Stimulated activated effector memory CD8-positive, alpha-beta T cell treated with anti-CD3 and anti-CD28 coated beads, Interleukin-12 subunit alpha, Interleukin-12 subunit beta, amount 100 ng/mL, for 72 hours (primary cell): ENCODE measurements at regions not wholly inside any gene's neighbourhood (a gene's known extent, or its start where the extent isn't known, plus 50 kb on each side); places are given as distances from the start of the nearest gene placed in this dataset.

Source experiments
- ATAC-seq: fragments of 150-1000 bp; cut with Tn5 transposase; 2 replicates; pipeline ENCODE4 v1.10.0; 2021
- DNase-seq, 2 donors: peaks; one replicate each; pipeline ENCODE4 v3.0.0; 2021 to 2022; ENCODE audit warnings: low spot score in 2 of 2
- H3K27ac Mint-ChIP-seq: one replicate; pipeline ENCODE4 v1.8.0; 2022; ENCODE audit warnings: mild to moderate bottlenecking, mixed read lengths
- H3K36me3 Mint-ChIP-seq: one replicate; pipeline ENCODE4 v1.8.0; 2022; ENCODE audit warnings: mild to moderate bottlenecking, mixed read lengths
- H3K4me1 Mint-ChIP-seq: one replicate; pipeline ENCODE4 v1.8.0; 2022; ENCODE audit warnings: mixed read lengths
- H3K4me3 Mint-ChIP-seq: one replicate; pipeline ENCODE4 v1.8.0; 2022; ENCODE audit warnings: mild to moderate bottlenecking, mixed read lengths
- H3K9me3 Mint-ChIP-seq: one replicate; pipeline ENCODE4 v1.8.0; 2022; ENCODE audit warnings: mixed read lengths

GRCh38 chr2:42927334-42928160, 135.2 kb upstream of the HAAO start:
- no peak for ATAC-seq
- H3K36me3 Mint-ChIP-seq, result no peaks in the 10 kb centered on the region
- DNase-seq, result no peak
- H3K27ac Mint-ChIP-seq, result no peak overlapping the region
- no peaks in the 10 kb centered on the region for H3K9me3 Mint-ChIP-seq
- no peak overlapping the region for H3K4me3 Mint-ChIP-seq
- H3K4me1 Mint-ChIP-seq, result no peaks in the 10 kb centered on the region

- Mint-ChIP-seq H3K4me3 (no peak overlapping the region), H3K9me3 (no peaks in the 10 kb centered on the region), H3K27ac (no peak overlapping the region), H3K4me1 (no peaks in the 10 kb centered on the region), H3K36me3 (no peaks in the 10 kb centered on the region)
- no peak for ATAC-seq
- no peak for DNase-seq
Measured at GRCh38 chr2:42926434-42927333, 134.3 kb upstream of the HAAO start.

- no peak overlapping the region for H3K4me3 Mint-ChIP-seq
- no peak for DNase-seq
Measured at GRCh38 chr2:42925742-42926433, 133.5 kb upstream of the HAAO start.

GRCh38 chr2:42924418-42924886, 132.1 kb upstream of the HAAO start:
- H3K27ac Mint-ChIP-seq, result no peak overlapping the region
- H3K4me3 Mint-ChIP-seq, result no peak overlapping the region
- ATAC-seq (no peak), DNase-seq (no peak)
- H3K36me3 Mint-ChIP-seq, result no peaks in the 10 kb centered on the region
- H3K9me3 Mint-ChIP-seq, result no peaks in the 10 kb centered on the region
- H3K4me1 Mint-ChIP-seq, result no peaks in the 10 kb centered on the region

More at GRCh38 chr2:42925742-42926433, 133.5 kb upstream of the HAAO start:
- Mint-ChIP-seq H3K4me1 (no peaks in the 10 kb centered on the region), H3K36me3 (no peaks in the 10 kb centered on the region), H3K9me3 (no peaks in the 10 kb centered on the region), H3K27ac (no peak overlapping the region)
- ATAC-seq, result no peak

GRCh38 chr2:42923580-42924417, 131.4 kb upstream of the HAAO start:
- Mint-ChIP-seq H3K4me3 (no peak overlapping the region), H3K36me3 (no peaks in the 10 kb centered on the region), H3K4me1 (no peaks in the 10 kb centered on the region), H3K9me3 (no peaks in the 10 kb centered on the region), H3K27ac (no peak overlapping the region)
- no peak for DNase-seq
- ATAC-seq, result no peak

- H3K27ac Mint-ChIP-seq, result no peak overlapping the region
- H3K9me3 Mint-ChIP-seq, result no peaks in the 10 kb centered on the region
- H3K4me3 Mint-ChIP-seq, result no peak overlapping the region
- no peaks in the 10 kb centered on the region for H3K36me3 Mint-ChIP-seq
- ATAC-seq (no peak), DNase-seq (no peak)
- H3K4me1 Mint-ChIP-seq, result no peaks in the 10 kb centered on the region
Measured at GRCh38 chr2:42922790-42923579, 130.6 kb upstream of the HAAO start.

GRCh38 chr2:42922293-42922692, 129.9 kb upstream of the HAAO start:
- no peaks in the 10 kb centered on the region for H3K9me3 Mint-ChIP-seq
- DNase-seq, result no peak
- H3K36me3 Mint-ChIP-seq, result no peaks in the 10 kb centered on the region
- ATAC-seq, result no peak
- H3K4me1 Mint-ChIP-seq, result peaks cover 4% of the 10 kb centered on the region
- no peak overlapping the region for H3K27ac Mint-ChIP-seq
- H3K4me3 Mint-ChIP-seq, result no peak overlapping the region

- Mint-ChIP-seq H3K36me3 (no peaks in the 10 kb centered on the region), H3K9me3 (no peaks in the 10 kb centered on the region), H3K27ac (no peak overlapping the region), H3K4me1 (peaks cover 7% of the 10 kb centered on the region), H3K4me3 (no peak overlapping the region)
- ATAC-seq, result no peak
- DNase-seq, result no peak
Measured at GRCh38 chr2:42921721-42922120, 129.3 kb upstream of the HAAO start.

GRCh38 chr2:42921147-42921520, 128.8 kb upstream of the HAAO start:
- Mint-ChIP-seq H3K4me1 (peaks cover 7% of the 10 kb centered on the region), H3K4me3 (no peak overlapping the region), H3K27ac (no peak overlapping the region), H3K9me3 (no peaks in the 10 kb centered on the region), H3K36me3 (no peaks in the 10 kb centered on the region)
- DNase-seq (no peak), ATAC-seq (no peak)

- H3K36me3 Mint-ChIP-seq, result no peaks in the 10 kb centered on the region
- H3K4me3 Mint-ChIP-seq, result no peak overlapping the region
- H3K27ac Mint-ChIP-seq, result no peak overlapping the region
Measured at GRCh38 chr2:42920446-42921146, 128.2 kb upstream of the HAAO start.

GRCh38 chr2:42918671-42919318, 126.4 kb upstream of the HAAO start:
- DNase-seq (no peak), ATAC-seq (no peak)
- Mint-ChIP-seq H3K36me3 (no peaks in the 10 kb centered on the region), H3K9me3 (no peaks in the 10 kb centered on the region), H3K4me1 (peaks cover 7% of the 10 kb centered on the region), H3K4me3 (no peak overlapping the region), H3K27ac (no peak overlapping the region)

More at GRCh38 chr2:42920446-42921146, 128.2 kb upstream of the HAAO start:
- ATAC-seq (no peak), DNase-seq (no peak)
- peaks cover 7% of the 10 kb centered on the region for H3K4me1 Mint-ChIP-seq
- no peaks in the 10 kb centered on the region for H3K9me3 Mint-ChIP-seq

- ATAC-seq (no peak), DNase-seq (no peak)
- no peak overlapping the region for H3K4me3 Mint-ChIP-seq
- no peaks in the 10 kb centered on the region for H3K9me3 Mint-ChIP-seq
- H3K36me3 Mint-ChIP-seq, result no peaks in the 10 kb centered on the region
- H3K4me1 Mint-ChIP-seq, result peaks cover 7% of the 10 kb centered on the region
- H3K27ac Mint-ChIP-seq, result no peak overlapping the region
Measured at GRCh38 chr2:42918041-42918440, 125.7 kb upstream of the HAAO start.

GRCh38 chr2:42917425-42917927, 125.1 kb upstream of the HAAO start:
- Mint-ChIP-seq H3K4me1 (peaks cover 7% of the 10 kb centered on the region), H3K9me3 (no peaks in the 10 kb centered on the region), H3K4me3 (no peak overlapping the region), H3K27ac (no peak overlapping the region), H3K36me3 (no peaks in the 10 kb centered on the region)
- DNase-seq (no peak), ATAC-seq (peak; percentile 61)
